ENCODE measurements at regions not wholly inside any gene's neighbourhood (a gene's known extent, or its start where the extent isn't known, plus 50 kb on each side); places are given as distances from the start of the nearest gene placed in this dataset.

- no peak overlapping the region for H3K4me3 ChIP-seq (ENCODE audit: low read length in 3 of 3)
- H3K36me3 ChIP-seq (ENCODE audit: control insufficient read depth in 2 of 3, insufficient read depth in 3 of 3, low read length in 3 of 3) = no peaks in the 10 kb centered on the region
- H3K9me3 ChIP-seq (ENCODE audit: control insufficient read depth in 2 of 3, insufficient read depth in 1 of 3, low read length in 3 of 3) = no peaks in the 10 kb centered on the region
- no peak for TF ChIP-seq CTCF (IDR thresholded peaks at IDR 0.05; ENCODE audit: borderline replicate concordance, extremely low read depth, insufficient read depth)
- H3K9ac ChIP-seq (ENCODE audit: low read length in 3 of 3) = no peak overlapping the region
- intact Hi-C loops (cut with DNase I) = no loop called here
- no peak overlapping the region for H3K27ac ChIP-seq (ENCODE audit: low read depth in 2 of 2, low read length in 2 of 2)
- no peaks in the 10 kb centered on the region for H3K27me3 ChIP-seq (ENCODE audit: control insufficient read depth, insufficient read depth, low read length)
- no peak for DNase-seq
- no peak for FAIRE-seq
- no peaks in the 10 kb centered on the region for H3K4me1 ChIP-seq (ENCODE audit: control insufficient read depth in 2 of 3, insufficient read depth in 2 of 3, low read depth in 1 of 3, low read length in 3 of 3)
Measured at GRCh38 chr6:137736911-137737310, 130.1 kb upstream of the TNFAIP3 start.

DNA sequence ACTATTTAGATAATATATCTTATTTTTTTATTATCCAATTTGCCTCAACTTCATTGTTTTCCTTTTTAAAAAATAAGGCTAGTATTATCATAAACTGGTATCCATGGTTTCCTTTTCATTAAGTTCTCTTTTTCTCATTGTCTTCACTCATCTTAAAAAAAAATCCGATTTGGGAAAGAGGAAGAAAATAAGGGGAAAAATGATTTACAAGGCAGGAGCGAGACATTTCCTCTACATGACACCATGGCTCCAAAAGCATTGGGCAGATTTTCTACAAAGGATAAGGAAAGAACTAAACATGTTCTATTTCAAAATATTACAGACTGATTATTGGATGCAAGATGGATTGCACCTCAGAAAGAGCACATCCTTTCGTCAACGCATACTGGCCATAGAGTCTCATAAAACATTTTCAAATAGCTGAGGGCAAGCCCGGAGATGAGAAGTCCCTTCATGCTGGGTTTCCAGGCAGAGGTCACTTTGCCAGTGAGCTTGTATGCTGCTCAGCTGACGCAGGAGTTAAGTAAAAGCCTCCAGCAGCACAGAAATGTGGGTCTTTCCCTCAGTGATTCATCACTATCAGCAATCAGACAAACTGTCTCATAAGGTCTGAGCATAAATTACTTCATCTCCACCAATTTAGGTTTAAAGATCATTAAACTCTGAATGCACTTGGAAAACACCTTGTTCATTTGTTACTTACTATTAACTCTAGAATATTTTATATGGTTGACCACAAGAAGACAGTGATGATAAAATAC lies 129.0 kb upstream of the TNFAIP3 start:
- no peak overlapping the region for H3K4me3 ChIP-seq (ENCODE audit: low read length in 3 of 3)
- no peak overlapping the region for H3K9ac ChIP-seq (ENCODE audit: low read length in 3 of 3)
- H3K36me3 ChIP-seq (ENCODE audit: control insufficient read depth in 2 of 3, insufficient read depth in 3 of 3, low read length in 3 of 3) = no peaks in the 10 kb centered on the region
- no peak for DNase-seq
- H3K9me3 ChIP-seq (ENCODE audit: control insufficient read depth in 2 of 3, insufficient read depth in 1 of 3, low read length in 3 of 3) = no peaks in the 10 kb centered on the region
- FAIRE-seq = no peak
- no peaks in the 10 kb centered on the region for H3K27me3 ChIP-seq (ENCODE audit: control insufficient read depth, insufficient read depth, low read length)
- intact Hi-C loops (cut with DNase I) = no loop called here
- no peaks in the 10 kb centered on the region for H3K4me1 ChIP-seq (ENCODE audit: control insufficient read depth in 2 of 3, insufficient read depth in 2 of 3, low read depth in 1 of 3, low read length in 3 of 3)
- no peak for TF ChIP-seq CTCF (IDR thresholded peaks at IDR 0.05; ENCODE audit: borderline replicate concordance, extremely low read depth, insufficient read depth)
- no peak overlapping the region for H3K27ac ChIP-seq (ENCODE audit: low read depth in 2 of 2, low read length in 2 of 2)

GRCh38 chr6:137738931-137739504 lies 128.0 kb upstream of the TNFAIP3 start:
- no peak for TF ChIP-seq CTCF (IDR thresholded peaks at IDR 0.05; ENCODE audit: borderline replicate concordance, extremely low read depth, insufficient read depth)

More at GRCh38 chr6:137738931-137739504, 128.0 kb upstream of the TNFAIP3 start:
- Histone ChIP-seq H3K4me1 (ENCODE audit: control insufficient read depth in 2 of 3, insufficient read depth in 2 of 3, low read depth in 1 of 3, low read length in 3 of 3) (no peaks in the 10 kb centered on the region), H3K27ac (ENCODE audit: low read depth in 2 of 2, low read length in 2 of 2) (no peak overlapping the region), H3K36me3 (ENCODE audit: control insufficient read depth in 2 of 3, insufficient read depth in 3 of 3, low read length in 3 of 3) (no peaks in the 10 kb centered on the region), H3K9me3 (ENCODE audit: control insufficient read depth in 2 of 3, insufficient read depth in 1 of 3, low read length in 3 of 3) (no peaks in the 10 kb centered on the region), H3K27me3 (ENCODE audit: control insufficient read depth, insufficient read depth, low read length) (no peaks in the 10 kb centered on the region), H3K4me3 (ENCODE audit: low read length in 3 of 3) (no peak overlapping the region), H3K9ac (ENCODE audit: low read length in 3 of 3) (no peak overlapping the region)
- intact Hi-C loops (cut with DNase I) = no loop called here
- FAIRE-seq = no peak
- no peak for DNase-seq
